Stimulated activated CD4-positive, alpha-beta T cell treated with anti-CD3 and anti-CD28 coated beads, Interleukin-12 subunit alpha, Interleukin-12 subunit beta, amount 100 ng/mL, for 4 hours (primary cell): ENCODE measurements at regions not wholly inside any gene's neighbourhood (a gene's known extent, or its start where the extent isn't known, plus 50 kb on each side); places are given as distances from the start of the nearest gene placed in this dataset.
A peak's percentile ranks its signal among the peaks of the same experiment; 100 is the strongest.

ENCODE experiments used
- DNase-seq: peaks from one replicate; pipeline ENCODE4 v3.0.0-alpha.2; 2020

- DNase-seq: no peak
These were observed 541.2 kb downstream of the BUD13 start for GRCh38 chr11:116231543-116231942.

GRCh38 chr11:116230438-116230837 lies 542.3 kb downstream of the BUD13 start:
- no peak for DNase-seq

- no peak for DNase-seq
These were observed 543.4 kb downstream of the BUD13 start for GRCh38 chr11:116229236-116229970.

- DNase-seq: no peak
These were observed 546.1 kb downstream of the BUD13 start for GRCh38 chr11:116226731-116227130.

GRCh38 chr11:116225784-116226585 lies 546.8 kb downstream of the BUD13 start:
- DNase-seq: no peak

- no peak for DNase-seq
These were observed 547.6 kb downstream of the BUD13 start for GRCh38 chr11:116225236-116225635.

GRCh38 chr11:116224889-116225200 lies 547.9 kb downstream of the BUD13 start:
- DNase-seq: no peak

GRCh38 chr11:116224154-116224888 lies 548.5 kb downstream of the BUD13 start:
- peak; percentile 22 for DNase-seq

- no peak for DNase-seq
These were observed 551.4 kb downstream of the BUD13 start for GRCh38 chr11:116221351-116221750.

GRCh38 chr11:116219171-116219635 lies 553.6 kb downstream of the BUD13 start:
- no peak for DNase-seq

- no peak for DNase-seq
These were observed 555.3 kb downstream of the BUD13 start for GRCh38 chr11:116217441-116217840.

GRCh38 chr11:116217006-116217405 lies 555.8 kb downstream of the BUD13 start:
- no peak for DNase-seq

- no peak for DNase-seq
These were observed 557.2 kb downstream of the BUD13 start for GRCh38 chr11:116215471-116216113.

- no peak for DNase-seq
These were observed 561.6 kb downstream of the BUD13 start for GRCh38 chr11:116211147-116211546.

- no peak for DNase-seq
These were observed 562.1 kb downstream of the BUD13 start for GRCh38 chr11:116210663-116211062.

- DNase-seq: no peak
These were observed 563.5 kb downstream of the BUD13 start for GRCh38 chr11:116209255-116209654.

GRCh38 chr11:116207421-116208141 lies 565.2 kb downstream of the BUD13 start:
- no peak for DNase-seq

GRCh38 chr11:116207019-116207418 lies 565.8 kb downstream of the BUD13 start:
- no peak for DNase-seq

- DNase-seq: no peak
These were observed 569.9 kb downstream of the BUD13 start for GRCh38 chr11:116202922-116203321.

- DNase-seq: no peak
These were observed 572.2 kb downstream of the BUD13 start for GRCh38 chr11:116200564-116200963.

GRCh38 chr11:116199182-116199581 lies 573.6 kb downstream of the BUD13 start:
- no peak for DNase-seq

- no peak for DNase-seq
These were observed 578.5 kb downstream of the BUD13 start for GRCh38 chr11:116194156-116194904.
